ENCODE measurements at regions not wholly inside any gene's neighbourhood (a gene's known extent, or its start where the extent isn't known, plus 50 kb on each side); places are given as distances from the start of the nearest gene placed in this dataset.

DNA sequence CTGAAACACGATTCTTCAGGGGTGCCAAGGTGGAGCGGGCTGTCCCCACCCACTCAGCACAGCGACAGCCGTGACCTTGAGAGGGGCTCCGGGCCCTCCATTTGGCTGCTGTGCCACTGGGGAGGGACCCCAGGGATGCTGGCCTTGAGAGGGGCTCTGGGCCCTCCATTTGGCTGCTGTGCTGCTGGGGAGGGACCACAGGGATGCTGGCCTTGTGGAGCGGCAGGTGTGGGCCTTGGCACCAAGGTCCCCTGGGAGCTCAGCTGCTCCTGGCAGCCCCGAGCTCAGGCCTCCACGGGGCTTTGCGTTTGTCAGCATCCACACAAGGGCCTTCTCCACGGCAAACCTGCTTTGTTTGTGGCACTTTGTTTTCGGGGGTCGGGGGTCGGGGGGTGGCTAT, 137.6 kb upstream of the LPCAT1 start:
- H3K4me3 ChIP-seq = no peak overlapping the region
- H3K36me3 ChIP-seq = no peaks in the 10 kb centered on the region
- H3K27me3 ChIP-seq (ENCODE audit: low read depth) = peaks cover 92% of the 10 kb centered on the region
- TF ChIP-seq, protein P1, sequence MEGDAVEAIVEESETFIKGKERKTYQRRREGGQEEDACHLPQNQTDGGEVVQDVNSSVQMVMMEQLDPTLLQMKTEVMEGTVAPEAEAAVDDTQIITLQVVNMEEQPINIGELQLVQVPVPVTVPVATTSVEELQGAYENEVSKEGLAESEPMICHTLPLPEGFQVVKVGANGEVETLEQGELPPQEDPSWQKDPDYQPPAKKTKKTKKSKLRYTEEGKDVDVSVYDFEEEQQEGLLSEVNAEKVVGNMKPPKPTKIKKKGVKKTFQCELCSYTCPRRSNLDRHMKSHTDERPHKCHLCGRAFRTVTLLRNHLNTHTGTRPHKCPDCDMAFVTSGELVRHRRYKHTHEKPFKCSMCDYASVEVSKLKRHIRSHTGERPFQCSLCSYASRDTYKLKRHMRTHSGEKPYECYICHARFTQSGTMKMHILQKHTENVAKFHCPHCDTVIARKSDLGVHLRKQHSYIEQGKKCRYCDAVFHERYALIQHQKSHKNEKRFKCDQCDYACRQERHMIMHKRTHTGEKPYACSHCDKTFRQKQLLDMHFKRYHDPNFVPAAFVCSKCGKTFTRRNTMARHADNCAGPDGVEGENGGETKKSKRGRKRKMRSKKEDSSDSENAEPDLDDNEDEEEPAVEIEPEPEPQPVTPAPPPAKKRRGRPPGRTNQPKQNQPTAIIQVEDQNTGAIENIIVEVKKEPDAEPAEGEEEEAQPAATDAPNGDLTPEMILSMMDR (IDR thresholded peaks at IDR 0.05; ENCODE audit: borderline replicate concordance) = no peak
- intact Hi-C loops (cut with micrococcal nuclease) = no loop called here
- DNase-seq = peak; percentile 3
- H3K9me3 ChIP-seq (replicated peaks) = no peaks in the 10 kb centered on the region
- no peak overlapping the region for H3K27ac ChIP-seq (replicated peaks)
- no peaks in the 10 kb centered on the region for H3K4me1 ChIP-seq

DNA sequence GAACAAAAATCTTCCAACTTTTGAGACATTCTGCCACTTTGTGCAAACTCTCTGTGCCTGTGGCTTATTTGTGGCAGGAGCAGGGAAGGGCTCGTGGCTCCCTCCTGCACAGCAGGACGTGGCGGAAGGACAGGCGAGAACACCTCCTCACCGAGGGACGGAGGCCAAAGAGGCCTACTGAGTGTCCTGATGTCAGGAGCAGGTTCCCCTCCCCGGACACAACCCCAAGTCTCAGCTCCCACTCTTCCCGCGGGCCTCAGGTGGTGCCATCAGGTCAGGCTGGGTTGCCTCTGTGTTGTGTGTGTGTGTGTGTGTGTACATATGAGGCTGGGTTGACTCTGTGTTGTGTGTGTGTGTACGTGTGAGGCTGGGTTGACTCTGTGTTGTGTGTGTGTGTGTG, 136.8 kb upstream of the LPCAT1 start:
- Histone ChIP-seq H3K4me1 (no peaks in the 10 kb centered on the region), H3K9me3 (replicated peaks) (no peaks in the 10 kb centered on the region), H3K27me3 (ENCODE audit: low read depth) (peaks cover 92% of the 10 kb centered on the region), H3K4me3 (no peak overlapping the region), H3K27ac (replicated peaks) (no peak overlapping the region), H3K36me3 (no peaks in the 10 kb centered on the region)
- TF ChIP-seq, protein P1 (IDR thresholded peaks at IDR 0.05; ENCODE audit: borderline replicate concordance) = no peak
- intact Hi-C loops (cut with micrococcal nuclease) = no loop called here
- DNase-seq = no peak

DNA sequence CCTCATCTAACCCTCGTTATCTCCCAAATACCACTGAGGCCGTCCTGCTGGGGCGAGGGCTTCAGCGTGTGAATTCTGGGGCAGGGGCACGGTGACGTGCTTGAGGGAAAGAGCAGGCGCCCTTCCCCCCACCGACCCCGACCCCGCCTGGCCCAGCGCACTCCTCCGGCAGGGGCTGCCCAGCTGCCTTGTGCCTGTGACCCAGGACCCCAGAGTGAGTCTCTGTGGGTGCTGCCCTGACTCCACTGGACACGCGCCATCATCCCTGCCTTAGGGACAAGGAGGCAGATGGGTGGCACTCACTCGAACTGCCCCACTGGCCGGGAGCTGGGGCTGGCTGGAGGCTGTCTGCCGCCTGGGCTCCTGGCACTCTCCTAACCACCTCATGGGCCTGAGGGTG, 136.2 kb upstream of the LPCAT1 start:
- H3K27me3 ChIP-seq (ENCODE audit: low read depth) = peaks cover 92% of the 10 kb centered on the region

DNA sequence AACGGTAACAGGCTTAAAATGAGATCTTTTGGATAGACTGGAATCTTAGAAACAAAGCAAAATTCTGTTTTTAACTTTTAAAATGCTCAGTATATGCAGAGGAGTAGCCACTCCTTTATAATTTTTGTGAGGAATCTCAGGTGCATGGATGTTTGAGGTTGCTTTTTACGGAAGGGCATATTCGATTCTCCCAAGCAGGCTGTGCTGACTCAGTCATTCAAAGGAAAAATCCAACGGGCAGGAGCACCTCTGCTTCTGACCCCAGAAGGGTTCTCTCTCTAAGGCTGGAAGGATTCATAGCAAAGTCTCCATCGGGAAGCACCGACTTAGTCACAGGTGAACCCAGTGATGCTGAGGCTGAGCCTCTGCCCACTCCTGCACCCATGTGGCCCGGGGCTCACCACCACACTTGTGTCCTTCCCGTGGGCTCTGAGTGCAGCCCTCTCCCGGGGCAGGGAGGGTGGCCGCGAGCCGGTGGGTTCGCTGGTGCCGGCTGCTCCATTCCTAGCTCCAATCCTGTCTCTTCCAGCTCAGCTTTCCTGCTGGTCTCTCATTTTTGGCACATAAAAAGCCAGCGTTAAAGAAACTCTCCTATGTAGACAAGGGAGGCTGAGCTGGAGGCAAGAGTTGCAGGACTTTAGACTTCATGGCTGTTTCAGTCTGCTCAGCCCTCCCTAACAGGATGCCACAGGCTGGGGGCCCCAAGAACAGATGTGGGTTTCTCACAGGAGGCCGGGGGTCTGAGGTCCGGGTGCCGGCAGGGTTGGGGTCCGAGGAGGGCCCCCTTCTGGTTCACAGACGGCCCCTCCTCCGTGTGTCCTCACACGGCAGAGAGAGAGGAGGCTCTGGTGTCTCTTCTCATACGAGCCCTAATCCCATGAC, 135.6 kb upstream of the LPCAT1 start:
- Histone ChIP-seq H3K36me3 (no peaks in the 10 kb centered on the region), H3K4me3 (no peak overlapping the region), H3K27me3 (ENCODE audit: low read depth) (peaks cover 92% of the 10 kb centered on the region), H3K27ac (replicated peaks) (no peak overlapping the region), H3K9me3 (replicated peaks) (no peaks in the 10 kb centered on the region), H3K4me1 (no peaks in the 10 kb centered on the region)
- TF ChIP-seq, protein P1 (IDR thresholded peaks at IDR 0.05; ENCODE audit: borderline replicate concordance) = no peak
- intact Hi-C loops (cut with micrococcal nuclease) = no loop called here
- DNase-seq = no peak

More for the DNA sequence above, 136.2 kb upstream of the LPCAT1 start:
- H3K27ac ChIP-seq (replicated peaks) = no peak overlapping the region
- no peaks in the 10 kb centered on the region for H3K9me3 ChIP-seq (replicated peaks)
- TF ChIP-seq, protein P1 (IDR thresholded peaks at IDR 0.05; ENCODE audit: borderline replicate concordance) = no peak
- no peak for DNase-seq
- H3K36me3 ChIP-seq = no peaks in the 10 kb centered on the region
- no peaks in the 10 kb centered on the region for H3K4me1 ChIP-seq
- intact Hi-C loops (cut with micrococcal nuclease) = no loop called here
- H3K4me3 ChIP-seq = no peak overlapping the region

DNA sequence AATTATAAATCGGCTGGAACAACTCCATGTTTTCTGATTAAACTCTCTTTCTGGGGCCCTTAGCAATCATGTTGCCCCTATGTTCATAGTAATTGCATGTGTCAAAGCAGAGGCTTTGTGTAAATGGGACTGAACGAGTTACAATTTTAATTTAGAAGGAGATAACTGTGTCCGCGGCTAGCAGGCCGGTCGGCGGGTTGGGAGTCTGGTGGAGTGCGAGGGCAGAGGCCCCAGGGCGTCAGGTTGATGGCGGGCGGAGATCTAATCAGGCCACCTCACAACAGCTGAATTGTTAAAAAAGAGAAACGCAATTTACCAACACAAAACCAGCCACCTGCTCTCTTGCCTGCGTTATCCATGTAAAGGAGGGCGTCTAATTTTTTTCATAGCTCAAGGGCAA, 134.9 kb upstream of the LPCAT1 start:
- TF ChIP-seq, protein P1 (IDR thresholded peaks at IDR 0.05; ENCODE audit: borderline replicate concordance) = no peak
- intact Hi-C loops (cut with micrococcal nuclease) = no loop called here
- Histone ChIP-seq H3K9me3 (replicated peaks) (no peaks in the 10 kb centered on the region), H3K36me3 (no peaks in the 10 kb centered on the region), H3K4me3 (no peak overlapping the region), H3K27me3 (ENCODE audit: low read depth) (peaks cover 93% of the 10 kb centered on the region), H3K27ac (replicated peaks) (no peak overlapping the region), H3K4me1 (no peaks in the 10 kb centered on the region)
- no peak for DNase-seq
